Stimulated activated CD4-positive, alpha-beta T cell treated with anti-CD3 and anti-CD28 coated beads, Interleukin-2, amount 100 ng/mL, for 24 hours (primary cell): ENCODE measurements at regions not wholly inside any gene's neighbourhood (a gene's known extent, or its start where the extent isn't known, plus 50 kb on each side); places are given as distances from the start of the nearest gene placed in this dataset.
"Not testable (repeated sequence)": the region's sequence is repeated elsewhere in the genome, so short reads cannot be mapped to it uniquely, and the experiment has no call there.

Experiments used
- DNase-seq, 2 donors: peaks; one replicate each; pipeline ENCODE4 v3.0.0-alpha.2; 2020

DNA sequence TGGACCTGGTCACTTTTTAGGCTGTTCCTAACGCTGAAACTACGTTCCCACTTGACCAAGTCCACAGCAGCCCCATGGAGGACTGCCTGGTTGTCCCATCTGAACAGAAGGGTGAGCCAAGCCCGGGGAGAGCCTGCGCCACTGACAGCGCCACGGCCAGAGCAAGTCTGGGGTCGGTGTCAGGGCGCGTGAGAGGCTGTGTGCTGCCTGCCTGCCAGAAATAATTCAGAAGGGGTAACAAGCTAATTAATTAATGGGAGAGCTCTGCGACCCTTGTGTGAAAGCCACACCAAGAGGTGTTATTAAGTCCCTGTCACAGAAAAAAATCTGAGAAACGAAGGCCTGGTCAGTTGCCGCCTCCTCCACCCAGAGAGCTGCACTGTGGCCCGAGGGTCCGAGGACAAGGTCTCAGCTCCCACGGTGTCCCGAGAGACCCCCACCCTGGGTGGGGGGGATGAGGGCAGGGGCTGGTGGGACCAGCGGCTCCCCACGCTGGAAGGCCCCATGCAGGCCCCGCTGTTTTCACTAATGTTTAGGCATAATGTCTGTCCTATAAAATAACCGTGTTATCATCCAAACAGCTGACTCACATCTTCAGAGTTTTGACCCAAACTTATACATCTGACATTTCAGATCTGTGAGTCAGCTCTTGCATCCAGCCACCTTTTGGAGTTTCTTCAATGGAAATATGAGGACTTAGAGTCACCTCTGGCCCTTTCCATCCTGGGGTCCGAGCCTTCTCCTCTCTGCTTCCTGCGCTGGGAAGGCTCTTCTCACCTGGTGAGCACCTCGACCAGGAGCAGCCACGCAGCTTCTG is 58.5 kb downstream of the DLL1 start:
- no peak for DNase-seq

DNA sequence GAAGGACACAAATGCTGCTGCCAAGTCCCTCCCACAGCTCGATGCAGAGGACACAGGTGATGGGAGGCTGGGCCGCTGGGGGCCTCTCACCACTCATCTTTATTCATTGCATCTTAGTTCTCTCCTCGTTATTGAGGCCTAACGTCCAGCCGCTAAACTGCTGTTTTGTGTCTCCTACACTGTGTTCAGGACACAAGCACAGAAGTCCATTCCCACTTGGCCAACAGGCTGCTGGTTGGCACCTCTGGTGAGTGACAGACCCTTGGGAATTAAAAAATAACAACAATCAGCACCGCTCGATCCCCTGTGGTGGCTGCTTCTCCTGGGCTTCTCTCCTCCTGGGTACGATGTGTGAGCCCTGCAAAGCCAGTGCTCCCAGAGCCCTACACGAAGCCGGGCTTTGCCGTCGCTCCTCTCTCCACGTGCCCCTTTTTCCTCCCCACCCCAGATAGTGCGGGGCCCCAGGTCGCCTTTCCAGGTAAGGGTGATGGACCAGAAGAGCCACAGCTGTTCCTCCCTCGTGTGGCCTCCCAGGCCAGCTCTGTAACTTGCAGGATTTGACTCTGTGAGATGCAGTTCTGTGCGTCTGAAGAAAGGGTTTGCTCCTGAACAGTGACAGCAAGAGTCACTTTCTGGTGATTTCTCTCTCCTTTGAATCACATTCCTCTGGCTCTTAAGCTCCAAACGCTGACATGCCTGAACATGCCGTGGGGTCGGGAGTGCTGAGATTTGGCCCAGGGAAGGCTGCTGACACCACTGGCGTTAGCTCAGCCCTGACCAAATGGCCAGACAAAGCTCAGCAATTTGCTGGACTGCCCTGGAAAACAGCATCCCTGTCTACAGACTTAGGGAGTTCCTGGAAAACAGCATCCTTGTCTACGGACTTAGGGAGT is 59.3 kb downstream of the DLL1 start:
- DNase-seq: no peak

DNA sequence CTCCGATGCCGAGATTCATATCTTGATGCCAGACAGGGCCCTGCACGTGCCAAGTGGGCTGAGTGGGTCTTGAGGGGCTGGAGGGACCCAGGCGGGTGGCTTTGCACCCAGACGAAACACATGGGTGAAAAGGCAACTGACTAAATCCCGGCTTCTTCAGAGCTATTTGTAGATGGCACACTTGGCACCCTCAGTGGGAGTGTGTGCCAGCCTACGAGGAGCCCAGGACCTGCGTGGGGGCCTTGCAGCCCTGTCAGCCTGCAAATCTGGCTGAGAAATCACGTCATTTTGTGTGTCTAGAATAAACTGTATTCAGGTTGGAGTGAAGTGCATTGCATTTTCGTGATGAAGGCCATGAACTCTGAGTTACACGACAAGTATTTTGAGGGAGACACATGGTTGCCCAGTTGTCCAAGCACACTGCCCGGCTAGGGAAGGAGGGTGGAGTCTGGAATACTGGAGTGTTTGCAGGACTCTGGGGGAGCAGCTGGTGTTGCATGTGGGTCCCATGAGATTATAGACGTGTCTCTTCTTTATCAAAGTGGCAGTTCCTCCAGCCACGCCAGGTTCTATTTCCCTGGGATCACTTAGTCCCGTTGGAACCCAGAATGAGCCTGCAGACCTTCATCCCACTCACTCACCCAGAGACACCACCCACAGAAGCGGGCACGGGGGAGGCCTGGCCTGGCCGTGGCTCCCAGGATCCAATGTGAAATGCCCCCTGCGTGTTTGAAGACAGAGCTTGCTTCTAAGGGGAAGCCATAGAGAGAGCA is 60.2 kb downstream of the DLL1 start:
- DNase-seq: no peak

DNA sequence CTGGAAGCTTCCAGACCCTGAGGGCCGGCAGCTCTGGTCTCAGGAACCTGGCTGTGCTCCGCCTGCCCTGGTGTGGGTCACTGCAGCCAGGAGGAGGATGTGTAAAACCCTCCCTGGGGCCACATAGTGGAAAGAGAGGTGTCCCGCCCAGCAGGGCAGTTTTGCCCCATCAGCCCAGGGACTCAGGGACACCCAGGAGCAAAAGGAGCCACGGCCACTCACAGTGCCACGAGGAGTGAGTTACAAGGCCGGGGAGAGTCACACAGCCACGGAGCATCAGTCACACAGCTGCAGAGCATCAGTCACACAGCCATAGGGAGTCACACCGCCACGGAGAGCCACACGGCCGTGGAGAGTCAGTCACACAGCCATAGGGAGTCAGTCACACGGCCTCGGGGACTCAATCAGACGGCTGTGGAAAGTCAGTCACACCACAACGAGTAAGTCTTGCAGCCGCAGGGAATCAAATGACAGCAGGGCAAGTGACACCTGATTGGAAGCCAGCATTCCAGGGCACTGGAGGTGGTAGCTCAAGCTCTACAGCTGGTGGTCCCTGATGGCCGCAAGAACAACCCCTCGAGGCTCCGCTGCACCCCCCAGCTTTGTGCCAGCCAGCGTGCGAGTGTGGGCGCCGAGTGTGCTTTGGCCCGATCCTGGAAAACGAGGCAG is 60.9 kb downstream of the DLL1 start:
- no peak for DNase-seq

DNA sequence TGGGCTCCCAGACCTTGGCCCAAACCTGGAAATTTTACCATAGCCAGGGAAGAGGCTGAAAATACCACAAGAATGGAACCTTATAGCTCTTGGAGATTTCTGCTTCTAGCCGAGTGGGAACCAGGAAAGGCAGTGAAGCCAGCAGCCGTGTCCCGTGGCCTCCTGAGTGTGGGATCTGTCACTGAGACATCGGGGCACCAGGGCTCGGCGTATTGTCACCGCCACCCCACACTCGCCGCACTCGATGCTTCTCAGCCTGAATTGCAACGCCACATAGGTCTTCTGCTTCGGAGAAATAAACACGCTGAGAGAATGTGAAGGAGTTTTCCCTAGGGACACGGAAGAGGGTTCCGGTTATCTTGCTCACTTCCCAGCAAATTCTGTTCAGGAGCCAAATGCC is 61.5 kb downstream of the DLL1 start:
- no peak for DNase-seq

DNA sequence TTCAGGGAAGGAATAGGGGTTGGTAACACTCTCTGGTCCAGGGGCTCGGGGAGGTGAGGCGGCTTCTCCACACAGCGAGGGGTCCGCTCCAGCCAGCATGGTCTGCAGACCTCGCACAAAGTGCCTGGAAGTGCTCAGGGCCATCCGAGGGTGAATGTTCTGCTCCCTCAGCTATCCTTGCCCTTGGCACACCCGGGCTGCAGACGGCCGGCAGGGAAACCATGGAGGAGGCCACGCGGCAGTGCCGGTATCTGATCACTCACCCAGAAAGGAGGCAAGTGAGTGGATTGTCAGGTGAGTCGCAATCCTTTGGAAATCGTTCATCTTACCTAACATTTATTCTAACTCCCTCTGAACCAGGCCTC is 62.0 kb downstream of the DLL1 start:
- DNase-seq: no peak

DNA sequence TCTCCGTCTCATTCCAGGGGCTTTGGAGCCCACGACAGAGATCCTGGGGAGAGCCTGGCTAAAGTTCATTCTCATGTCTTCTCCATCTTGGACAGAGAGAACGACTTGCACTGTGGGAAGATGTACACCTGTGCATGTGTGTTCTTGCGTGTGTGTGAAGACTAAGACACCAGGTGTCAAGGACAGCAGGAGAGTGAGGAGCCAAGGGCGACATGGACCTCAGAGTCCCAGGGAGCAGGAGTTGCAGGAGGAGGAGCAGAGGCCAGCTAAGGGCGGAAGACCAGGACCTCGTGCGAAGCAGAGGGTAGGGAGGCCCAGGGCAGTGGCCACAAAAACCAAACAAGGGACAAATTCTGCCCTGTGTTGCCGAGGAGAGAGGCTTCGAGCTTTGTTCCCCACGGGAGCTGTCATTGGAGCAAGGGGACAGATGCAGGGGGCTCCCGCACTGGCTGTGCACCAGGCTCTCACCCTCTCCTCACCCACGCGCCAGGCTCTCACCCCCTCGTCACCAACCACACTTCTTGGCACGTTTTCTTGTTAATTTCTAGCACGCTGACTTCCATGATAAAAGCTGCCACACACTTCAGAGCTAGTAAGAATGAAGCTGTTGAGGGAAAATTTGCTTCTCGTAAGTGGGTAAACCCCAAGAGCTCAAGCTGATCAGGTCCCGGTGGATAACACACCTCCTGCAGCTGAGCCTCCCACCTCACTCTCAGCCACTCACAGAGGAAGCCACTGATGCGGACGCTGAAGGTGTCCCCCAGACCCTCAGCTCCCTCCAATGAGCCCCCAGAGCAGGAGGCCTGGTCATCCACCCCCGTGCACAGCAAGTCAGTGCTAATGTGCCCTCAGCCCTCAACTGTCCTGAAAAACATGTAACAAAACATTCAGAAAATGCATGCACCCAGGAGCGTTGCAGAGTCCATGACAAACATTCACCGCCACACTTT is 62.6 kb downstream of the DLL1 start:
- DNase-seq: no peak

DNA sequence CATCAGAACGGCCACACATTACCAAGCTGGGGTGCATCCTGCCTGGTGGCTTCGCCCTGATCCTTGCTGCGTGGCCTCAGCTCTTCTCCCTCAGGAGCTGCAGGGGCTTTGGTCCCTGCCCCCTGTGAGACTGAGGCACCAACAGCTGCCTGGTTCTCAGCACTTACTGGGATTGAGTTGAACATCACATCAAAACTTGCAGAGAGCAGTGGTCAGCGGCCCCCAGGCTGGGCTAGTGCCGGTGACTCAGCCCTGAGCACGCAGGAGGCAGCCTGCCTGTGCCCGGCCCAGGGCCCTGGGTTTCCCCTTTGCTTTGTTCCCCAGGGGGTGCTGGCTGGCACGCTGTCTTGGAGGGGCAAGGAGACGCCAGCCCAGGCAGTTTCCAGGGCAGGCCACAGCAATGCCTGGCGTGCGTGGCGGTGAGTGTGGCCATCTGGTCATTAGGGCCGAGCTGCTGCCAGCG is 63.3 kb downstream of the DLL1 start:
- DNase-seq: no peak

DNA sequence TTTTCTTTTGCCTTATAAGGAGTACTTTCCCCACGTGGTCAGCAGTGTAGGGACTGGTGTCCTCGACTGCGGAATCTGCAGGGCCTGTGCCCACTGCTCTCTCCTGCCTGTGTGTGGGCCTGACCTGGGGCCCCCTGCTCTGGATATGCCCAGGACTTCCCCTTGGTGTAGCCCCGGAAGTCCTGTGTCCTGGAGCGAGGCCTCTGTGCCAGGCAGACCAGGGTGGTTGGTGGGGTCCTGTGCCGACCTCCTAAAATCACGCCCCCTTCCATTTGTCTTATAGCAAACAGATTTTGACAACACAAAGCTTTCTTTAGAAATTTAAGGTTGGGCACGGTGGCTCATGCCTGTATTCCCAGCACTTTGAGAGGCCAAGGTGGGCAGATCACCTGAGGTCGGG is 64.2 kb downstream of the DLL1 start:
- no peak for DNase-seq

DNA sequence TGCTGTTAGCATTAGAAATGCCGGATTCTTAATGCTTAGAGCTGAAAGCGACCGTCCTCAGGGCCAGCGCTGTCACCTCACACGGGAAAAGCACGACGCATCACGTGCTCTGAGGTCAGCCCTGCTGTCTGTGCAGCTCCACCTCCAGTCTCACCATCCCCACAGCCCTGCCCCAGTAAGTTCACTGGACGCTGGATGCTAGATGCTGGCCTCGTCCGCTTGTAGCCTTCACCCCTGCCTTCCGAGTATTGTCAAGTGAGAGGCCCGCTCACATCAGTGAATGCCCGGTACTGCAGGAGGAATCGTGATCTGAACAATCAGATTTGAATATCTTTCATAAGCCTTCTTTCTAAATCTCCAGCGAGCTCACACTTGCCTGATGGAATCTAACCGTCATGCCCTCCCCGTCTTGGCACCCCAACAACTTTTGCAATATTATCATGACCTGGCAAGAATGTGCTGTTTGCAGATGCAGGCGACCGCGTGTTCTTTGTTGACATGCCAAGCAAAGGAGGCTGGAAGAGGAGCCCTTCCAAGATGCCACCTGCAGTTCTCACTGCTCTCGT is 64.9 kb downstream of the DLL1 start:
- no peak for DNase-seq

DNA sequence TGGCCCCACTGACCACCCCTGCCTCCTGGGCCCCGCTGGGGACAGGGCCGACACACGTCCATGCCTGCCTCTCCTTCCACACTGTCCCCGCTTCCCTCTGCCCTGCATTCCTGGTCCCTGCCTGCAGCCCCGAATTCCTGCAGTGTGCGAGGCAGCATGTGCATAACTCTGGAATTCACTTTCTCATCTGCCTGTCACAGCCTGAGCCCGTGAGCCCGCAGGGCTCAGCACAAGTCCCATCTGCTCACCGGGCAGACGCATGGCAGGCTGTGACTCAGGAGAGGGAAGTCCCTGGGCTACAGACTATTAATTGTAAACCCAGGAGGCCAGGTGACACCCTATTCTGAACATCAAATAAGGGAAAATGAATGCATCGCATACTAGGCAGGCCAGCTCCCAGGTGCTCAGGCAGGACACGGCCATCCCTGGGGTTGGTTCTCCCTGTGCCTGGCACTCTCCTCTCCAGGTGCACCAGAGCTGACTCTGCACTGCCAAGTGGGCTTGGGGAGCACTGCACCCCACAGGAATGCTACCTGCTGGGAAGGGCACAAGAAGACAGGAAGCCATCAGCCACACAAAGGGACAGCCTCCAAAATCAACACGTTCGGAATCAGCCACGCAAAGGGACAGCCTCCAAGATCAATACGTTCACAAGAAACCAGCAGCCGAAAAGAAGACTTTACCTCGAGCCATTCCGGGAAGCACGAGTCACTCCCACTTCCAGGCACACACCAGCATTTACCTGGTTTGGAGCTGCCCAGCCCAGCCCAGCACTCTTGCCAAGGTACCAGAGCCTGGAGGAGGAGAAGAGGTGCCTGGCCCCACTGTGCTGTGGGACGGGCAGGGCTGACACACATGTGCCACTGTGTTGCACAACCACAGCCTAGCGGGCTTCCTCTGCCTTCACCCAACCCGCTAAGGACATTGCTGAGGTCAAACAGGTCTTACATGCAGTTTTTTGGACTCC is 65.9 kb downstream of the DLL1 start:
- DNase-seq: no peak

DNA sequence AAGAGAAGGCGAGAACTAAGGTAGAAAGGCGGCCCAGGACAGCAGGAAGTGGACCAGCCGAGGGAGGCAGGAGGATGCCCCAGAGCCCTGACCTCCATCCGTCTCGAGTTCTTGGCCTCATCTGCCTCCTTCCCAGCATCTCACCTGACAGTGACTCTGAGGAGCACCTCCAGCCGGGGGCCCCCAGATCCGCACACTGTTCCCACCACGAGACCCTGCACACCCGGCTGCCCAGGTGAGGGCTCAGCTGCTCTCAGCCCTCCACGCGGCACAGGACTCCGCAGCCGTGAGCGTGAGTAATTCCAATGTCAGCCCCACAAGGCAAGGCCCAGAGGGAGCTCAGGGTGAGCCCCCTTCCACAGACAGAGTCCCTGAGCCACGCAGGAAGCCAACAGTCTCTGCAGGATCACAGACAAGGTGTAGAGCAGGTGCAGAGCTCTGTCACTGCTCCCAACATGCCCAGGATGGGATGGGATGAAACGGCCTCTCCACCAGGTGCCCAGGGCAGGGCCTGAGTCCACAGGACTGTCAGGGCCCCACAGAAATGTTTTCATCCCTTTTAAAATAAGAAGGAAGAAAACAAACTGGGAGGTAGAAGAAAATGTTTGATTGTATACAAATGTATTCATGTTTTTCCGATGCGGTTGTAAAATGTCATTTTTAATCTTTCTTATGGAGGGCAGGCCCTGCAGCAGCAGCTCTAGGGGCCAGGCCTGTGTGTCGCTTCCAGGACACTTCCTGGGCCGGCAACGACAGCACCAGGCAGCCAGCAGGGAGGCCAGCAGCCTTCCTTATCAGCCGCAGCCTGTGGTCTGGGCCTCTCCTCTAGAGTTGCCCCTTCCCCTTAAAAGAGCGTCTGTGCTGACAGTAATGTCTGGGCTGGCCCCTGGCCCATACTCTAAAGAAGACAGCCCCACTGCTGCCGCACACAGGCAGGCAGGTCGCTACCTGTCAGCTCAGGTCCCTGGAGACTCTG is 66.9 kb downstream of the DLL1 start:
- no peak for DNase-seq

DNA sequence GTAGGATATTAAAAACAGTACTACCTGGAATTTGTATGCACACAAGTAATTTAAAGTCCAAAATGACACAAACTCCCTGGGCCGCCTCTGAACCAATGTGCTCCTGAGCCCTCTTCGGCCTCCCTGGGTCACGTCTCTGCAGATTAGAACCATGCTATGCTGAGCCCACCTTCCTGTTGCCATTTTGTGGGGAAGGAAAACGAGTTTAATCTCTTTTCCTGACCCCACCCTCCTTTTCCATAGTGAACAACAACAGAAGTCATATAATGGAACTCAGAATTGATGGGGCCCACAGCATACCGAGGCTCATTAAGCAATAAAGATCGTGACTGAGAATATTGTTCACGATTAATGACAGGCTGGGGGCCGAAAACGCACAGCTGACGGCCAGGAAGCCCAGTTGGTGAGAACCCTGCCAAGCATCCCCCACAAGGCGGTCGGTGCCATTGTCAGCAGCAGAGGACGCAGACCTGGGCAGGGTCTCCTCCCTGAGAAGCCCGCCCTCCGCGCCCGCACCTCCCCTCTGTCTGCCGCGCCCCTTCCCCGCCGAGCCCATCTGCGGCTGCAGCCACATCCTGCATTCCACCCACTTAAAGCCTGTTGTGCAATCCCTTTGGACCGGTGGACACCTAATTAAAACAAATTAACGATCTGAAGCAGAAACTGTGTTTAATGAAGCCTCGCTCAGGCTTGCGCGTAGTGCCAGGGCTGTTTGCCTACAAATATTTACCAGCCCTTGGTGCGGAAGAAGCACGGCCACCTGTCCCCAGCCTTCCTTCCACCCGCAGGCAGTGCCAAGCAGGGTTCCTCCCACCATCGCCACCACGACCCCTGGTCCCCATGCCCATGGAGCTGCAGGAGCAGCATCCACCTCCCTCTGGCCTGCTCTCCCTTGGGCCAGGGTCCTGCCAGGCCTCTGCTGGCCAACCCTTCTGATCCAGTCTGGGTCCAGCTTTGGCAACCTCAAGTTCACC is 68.1 kb downstream of the DLL1 start:
- no peak for DNase-seq

DNA sequence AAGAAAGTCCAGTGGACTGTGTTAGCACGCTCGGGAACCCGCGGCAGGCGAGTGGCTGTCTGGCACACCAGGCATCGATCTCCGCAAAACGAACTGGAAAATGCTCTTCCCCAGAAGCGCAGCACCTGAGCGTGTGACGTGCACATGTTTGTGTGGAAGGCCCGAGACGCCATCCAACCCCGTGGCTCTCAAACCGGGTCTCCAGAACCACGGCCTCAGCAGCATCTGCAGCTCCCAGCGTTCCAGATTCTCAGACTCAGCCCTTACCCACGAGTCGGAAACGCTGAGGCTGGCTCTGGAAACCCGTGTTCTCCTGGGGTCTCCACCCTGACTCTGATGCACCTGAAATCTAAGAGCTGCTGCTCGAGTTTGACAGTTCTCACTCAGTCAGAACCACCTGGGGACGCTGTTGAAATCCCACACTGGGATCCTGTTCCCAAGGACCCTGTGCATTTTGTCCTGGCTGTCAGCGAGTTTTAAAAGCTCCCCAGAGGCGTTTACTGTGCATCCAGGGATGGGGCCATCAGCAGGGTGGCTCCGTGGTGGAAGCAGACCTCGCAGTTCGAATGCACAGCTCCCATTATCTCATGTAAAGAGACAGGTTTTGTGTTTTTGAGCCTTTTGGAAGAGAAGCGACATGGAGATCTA is 69.0 kb downstream of the DLL1 start:
- DNase-seq: peak in 1 of 2 donors; percentile 11

DNA sequence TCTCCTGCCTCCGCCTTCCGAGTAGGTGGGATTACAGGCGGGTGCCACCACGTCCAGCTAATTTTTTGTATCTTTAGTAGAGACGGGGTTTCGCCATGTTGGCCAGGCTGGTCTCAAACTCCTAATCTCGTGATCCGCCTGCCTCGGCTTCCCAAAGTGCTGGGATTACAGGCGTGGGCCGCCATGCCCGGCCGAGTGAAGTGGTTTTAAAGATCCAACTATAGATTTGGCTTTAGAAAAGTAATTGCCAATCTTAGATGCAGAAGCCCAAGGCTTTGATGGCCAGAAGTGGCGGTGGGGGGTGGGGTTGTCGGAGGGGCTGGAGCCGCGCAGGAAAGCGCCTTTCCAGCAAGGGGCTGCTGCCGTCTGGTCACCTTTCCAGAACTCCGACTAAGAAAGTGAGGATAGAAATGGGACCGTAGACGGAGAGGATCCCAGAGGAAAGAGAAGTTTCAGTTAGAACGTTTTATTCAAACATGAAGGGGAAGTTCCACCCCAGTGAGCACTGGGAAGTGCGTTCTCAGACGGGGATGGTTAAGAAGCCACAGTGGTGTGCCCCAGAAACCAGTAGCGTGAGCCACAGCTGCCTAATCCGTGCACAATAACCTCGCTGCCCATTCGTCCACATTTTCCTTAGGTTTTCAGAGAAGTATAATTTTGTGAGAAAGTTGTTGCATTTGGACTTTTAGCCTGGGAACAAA is 69.7 kb downstream of the DLL1 start:
- peak in 1 of 2 donors; percentile 3 for DNase-seq

DNA sequence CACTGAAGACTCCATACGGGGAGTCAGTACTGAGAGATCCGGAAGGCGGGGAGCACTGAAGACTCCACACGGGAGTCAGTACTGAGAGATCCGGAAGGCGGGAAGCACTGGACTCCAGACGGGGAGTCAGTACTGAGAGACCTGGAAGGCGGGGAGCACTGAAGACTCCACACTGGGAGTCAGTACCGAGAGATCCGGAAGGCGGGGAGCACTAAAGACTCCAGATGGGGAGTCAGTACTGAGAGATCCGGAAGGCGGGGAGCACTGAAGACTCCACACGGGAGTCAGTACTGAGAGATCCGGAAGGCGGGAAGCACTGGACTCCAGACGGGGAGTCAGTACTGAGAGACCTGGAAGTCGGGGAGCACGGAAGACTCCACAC is 77.2 kb downstream of the DLL1 start:
- not testable (repeated sequence) for DNase-seq
